ENCODE measurements at regions not wholly inside any gene's neighbourhood (a gene's known extent, or its start where the extent isn't known, plus 50 kb on each side); places are given as distances from the start of the nearest gene placed in this dataset.

DNA sequence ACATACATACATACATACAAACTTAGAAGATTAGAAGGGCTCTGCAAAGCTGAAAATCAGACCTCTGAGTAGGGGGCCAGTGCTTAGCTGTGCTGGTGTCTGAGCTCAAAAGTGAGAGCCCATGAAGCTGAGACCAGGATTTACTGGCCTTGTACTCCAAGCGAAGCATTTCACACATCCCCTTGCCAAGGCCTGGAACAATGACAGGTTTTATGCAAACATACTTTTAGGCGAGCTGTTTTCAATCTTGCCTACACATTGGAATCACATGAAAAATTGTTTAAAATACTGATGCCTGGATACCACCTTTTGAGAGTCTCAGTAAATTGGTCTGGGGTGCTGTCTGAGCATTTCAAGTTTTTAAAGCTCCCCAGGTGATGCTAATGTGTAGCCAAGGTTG is 80.9 kb upstream of the SRSF6 start:
- no peak for DNase-seq (ENCODE audit: low spot score)
- no peaks in the 10 kb centered on the region for H3K4me1 ChIP-seq (ENCODE audit: control insufficient read depth in 4 of 4, insufficient read depth in 4 of 4, low read length in 3 of 4)
- peaks cover 0 to 6% (median 0%) of the 10 kb centered on the region in 4 donors for H3K27me3 ChIP-seq (ENCODE audit: control insufficient read depth in 4 of 4, insufficient read depth in 4 of 4, low read length in 3 of 4)
- WGBS: 82% methylated on average over 2 of the region's 2 CpGs
- no peaks in the 10 kb centered on the region for H3K9me3 ChIP-seq (ENCODE audit: control insufficient read depth in 4 of 4, low read length in 3 of 4)
- H3K9ac ChIP-seq (ENCODE audit: low read depth in 1 of 2, low read length in 2 of 2): no peak overlapping the region
- no peaks in the 10 kb centered on the region for H3K36me3 ChIP-seq (ENCODE audit: control insufficient read depth in 4 of 4, insufficient read depth in 3 of 4, low read depth in 1 of 4, low read length in 3 of 4)
- no peak overlapping the region for H3K27ac ChIP-seq (ENCODE audit: low read depth in 1 of 2, low read length in 2 of 2)
- TF ChIP-seq HNF4G (IDR thresholded peaks at IDR 0.05) (no peak), FOXA2 (IDR thresholded peaks at IDR 0.05) (no peak), HNF4A (conservative IDR thresholded peaks at IDR 0.05) (no peak), EGR1 (IDR thresholded peaks at IDR 0.05; ENCODE audit: low read depth in 2 of 2) (no peak), NR2F2 (IDR thresholded peaks at IDR 0.05) (no peak), RXRA (IDR thresholded peaks at IDR 0.05) (no peak)
- TF ChIP-seq, protein P1, sequence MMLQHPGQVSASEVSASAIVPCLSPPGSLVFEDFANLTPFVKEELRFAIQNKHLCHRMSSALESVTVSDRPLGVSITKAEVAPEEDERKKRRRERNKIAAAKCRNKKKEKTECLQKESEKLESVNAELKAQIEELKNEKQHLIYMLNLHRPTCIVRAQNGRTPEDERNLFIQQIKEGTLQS (IDR thresholded peaks at IDR 0.05): no peak
- TF ChIP-seq, protein P2, sequence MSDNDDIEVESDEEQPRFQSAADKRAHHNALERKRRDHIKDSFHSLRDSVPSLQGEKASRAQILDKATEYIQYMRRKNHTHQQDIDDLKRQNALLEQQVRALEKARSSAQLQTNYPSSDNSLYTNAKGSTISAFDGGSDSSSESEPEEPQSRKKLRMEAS (IDR thresholded peaks at IDR 0.05): no peak
- TF ChIP-seq, protein P3, sequence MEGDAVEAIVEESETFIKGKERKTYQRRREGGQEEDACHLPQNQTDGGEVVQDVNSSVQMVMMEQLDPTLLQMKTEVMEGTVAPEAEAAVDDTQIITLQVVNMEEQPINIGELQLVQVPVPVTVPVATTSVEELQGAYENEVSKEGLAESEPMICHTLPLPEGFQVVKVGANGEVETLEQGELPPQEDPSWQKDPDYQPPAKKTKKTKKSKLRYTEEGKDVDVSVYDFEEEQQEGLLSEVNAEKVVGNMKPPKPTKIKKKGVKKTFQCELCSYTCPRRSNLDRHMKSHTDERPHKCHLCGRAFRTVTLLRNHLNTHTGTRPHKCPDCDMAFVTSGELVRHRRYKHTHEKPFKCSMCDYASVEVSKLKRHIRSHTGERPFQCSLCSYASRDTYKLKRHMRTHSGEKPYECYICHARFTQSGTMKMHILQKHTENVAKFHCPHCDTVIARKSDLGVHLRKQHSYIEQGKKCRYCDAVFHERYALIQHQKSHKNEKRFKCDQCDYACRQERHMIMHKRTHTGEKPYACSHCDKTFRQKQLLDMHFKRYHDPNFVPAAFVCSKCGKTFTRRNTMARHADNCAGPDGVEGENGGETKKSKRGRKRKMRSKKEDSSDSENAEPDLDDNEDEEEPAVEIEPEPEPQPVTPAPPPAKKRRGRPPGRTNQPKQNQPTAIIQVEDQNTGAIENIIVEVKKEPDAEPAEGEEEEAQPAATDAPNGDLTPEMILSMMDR (IDR thresholded peaks at IDR 0.05; ENCODE audit: low read depth, low read length, missing input control): no peak
- TF ChIP-seq, protein P4, sequence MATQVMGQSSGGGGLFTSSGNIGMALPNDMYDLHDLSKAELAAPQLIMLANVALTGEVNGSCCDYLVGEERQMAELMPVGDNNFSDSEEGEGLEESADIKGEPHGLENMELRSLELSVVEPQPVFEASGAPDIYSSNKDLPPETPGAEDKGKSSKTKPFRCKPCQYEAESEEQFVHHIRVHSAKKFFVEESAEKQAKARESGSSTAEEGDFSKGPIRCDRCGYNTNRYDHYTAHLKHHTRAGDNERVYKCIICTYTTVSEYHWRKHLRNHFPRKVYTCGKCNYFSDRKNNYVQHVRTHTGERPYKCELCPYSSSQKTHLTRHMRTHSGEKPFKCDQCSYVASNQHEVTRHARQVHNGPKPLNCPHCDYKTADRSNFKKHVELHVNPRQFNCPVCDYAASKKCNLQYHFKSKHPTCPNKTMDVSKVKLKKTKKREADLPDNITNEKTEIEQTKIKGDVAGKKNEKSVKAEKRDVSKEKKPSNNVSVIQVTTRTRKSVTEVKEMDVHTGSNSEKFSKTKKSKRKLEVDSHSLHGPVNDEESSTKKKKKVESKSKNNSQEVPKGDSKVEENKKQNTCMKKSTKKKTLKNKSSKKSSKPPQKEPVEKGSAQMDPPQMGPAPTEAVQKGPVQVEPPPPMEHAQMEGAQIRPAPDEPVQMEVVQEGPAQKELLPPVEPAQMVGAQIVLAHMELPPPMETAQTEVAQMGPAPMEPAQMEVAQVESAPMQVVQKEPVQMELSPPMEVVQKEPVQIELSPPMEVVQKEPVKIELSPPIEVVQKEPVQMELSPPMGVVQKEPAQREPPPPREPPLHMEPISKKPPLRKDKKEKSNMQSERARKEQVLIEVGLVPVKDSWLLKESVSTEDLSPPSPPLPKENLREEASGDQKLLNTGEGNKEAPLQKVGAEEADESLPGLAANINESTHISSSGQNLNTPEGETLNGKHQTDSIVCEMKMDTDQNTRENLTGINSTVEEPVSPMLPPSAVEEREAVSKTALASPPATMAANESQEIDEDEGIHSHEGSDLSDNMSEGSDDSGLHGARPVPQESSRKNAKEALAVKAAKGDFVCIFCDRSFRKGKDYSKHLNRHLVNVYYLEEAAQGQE (IDR thresholded peaks at IDR 0.05): no peak
- no peak overlapping the region for H3K4me3 ChIP-seq (ENCODE audit: low read depth in 1 of 3, low read length in 3 of 3)

DNA sequence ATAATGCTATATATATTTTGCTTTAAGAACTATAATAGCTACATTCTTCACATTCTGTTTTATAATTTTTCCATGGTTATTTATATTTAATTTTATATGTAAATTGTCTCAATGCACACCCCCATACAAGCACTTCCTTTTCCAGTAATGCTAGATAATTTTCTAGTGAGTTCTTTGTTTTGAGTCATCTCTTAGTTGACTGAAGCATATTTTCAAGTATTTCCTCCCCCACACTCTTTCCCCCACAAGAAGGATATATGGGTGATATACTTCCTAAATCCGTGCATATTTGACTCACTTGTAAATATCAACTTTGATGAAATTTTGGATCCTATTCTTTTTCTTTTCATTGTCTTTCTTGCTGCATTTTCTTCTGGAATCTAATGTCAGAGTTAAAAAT is 82.1 kb upstream of the SRSF6 start:
- no peak for TF ChIP-seq RAD21 (IDR thresholded peaks at IDR 0.05)
- no peak for TF ChIP-seq FOXA1 (IDR thresholded peaks at IDR 0.05)
- TF ChIP-seq, protein P4 (IDR thresholded peaks at IDR 0.05): no peak
- TF ChIP-seq NR2F2 (IDR thresholded peaks at IDR 0.05): no peak
- TF ChIP-seq JUND (IDR thresholded peaks at IDR 0.05): no peak
- no peak for TF ChIP-seq RXRA (IDR thresholded peaks at IDR 0.05)
- no peak for TF ChIP-seq YY1 (IDR thresholded peaks at IDR 0.05)
- TF ChIP-seq TAF1 (conservative IDR thresholded peaks at IDR 0.05): no peak
- TF ChIP-seq, protein P5, sequence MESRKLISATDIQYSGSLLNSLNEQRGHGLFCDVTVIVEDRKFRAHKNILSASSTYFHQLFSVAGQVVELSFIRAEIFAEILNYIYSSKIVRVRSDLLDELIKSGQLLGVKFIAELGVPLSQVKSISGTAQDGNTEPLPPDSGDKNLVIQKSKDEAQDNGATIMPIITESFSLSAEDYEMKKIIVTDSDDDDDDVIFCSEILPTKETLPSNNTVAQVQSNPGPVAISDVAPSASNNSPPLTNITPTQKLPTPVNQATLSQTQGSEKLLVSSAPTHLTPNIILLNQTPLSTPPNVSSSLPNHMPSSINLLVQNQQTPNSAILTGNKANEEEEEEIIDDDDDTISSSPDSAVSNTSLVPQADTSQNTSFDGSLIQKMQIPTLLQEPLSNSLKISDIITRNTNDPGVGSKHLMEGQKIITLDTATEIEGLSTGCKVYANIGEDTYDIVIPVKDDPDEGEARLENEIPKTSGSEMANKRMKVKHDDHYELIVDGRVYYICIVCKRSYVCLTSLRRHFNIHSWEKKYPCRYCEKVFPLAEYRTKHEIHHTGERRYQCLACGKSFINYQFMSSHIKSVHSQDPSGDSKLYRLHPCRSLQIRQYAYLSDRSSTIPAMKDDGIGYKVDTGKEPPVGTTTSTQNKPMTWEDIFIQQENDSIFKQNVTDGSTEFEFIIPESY (IDR thresholded peaks at IDR 0.05): no peak
- no peak for TF ChIP-seq HNF4G (IDR thresholded peaks at IDR 0.05)
- TF ChIP-seq, protein P1 (IDR thresholded peaks at IDR 0.05): no peak
- no peak for TF ChIP-seq SP1 (IDR thresholded peaks at IDR 0.05)
- Histone ChIP-seq H3K36me3 (ENCODE audit: control insufficient read depth in 4 of 4, insufficient read depth in 3 of 4, low read depth in 1 of 4, low read length in 3 of 4) (no peaks in the 10 kb centered on the region), H3K4me3 (ENCODE audit: low read depth in 1 of 3, low read length in 3 of 3) (no peak overlapping the region), H3K9me3 (ENCODE audit: control insufficient read depth in 4 of 4, low read length in 3 of 4) (no peaks in the 10 kb centered on the region), H3K27me3 (ENCODE audit: control insufficient read depth in 4 of 4, insufficient read depth in 4 of 4, low read length in 3 of 4) (peaks cover 0 to 6% (median 0%) of the 10 kb centered on the region in 4 donors), H3K9ac (ENCODE audit: low read depth in 1 of 2, low read length in 2 of 2) (no peak overlapping the region), H3K27ac (ENCODE audit: low read depth in 1 of 2, low read length in 2 of 2) (no peak overlapping the region), H3K4me1 (ENCODE audit: control insufficient read depth in 4 of 4, insufficient read depth in 4 of 4, low read length in 3 of 4) (no peaks in the 10 kb centered on the region)
- WGBS: 44% methylated on average over 1 of the region's 1 CpG
- no peak for DNase-seq (ENCODE audit: low spot score)
